ENCODE measurements at regions not wholly inside any gene's neighbourhood (a gene's known extent, or its start where the extent isn't known, plus 50 kb on each side); places are given as distances from the start of the nearest gene placed in this dataset.

DNA sequence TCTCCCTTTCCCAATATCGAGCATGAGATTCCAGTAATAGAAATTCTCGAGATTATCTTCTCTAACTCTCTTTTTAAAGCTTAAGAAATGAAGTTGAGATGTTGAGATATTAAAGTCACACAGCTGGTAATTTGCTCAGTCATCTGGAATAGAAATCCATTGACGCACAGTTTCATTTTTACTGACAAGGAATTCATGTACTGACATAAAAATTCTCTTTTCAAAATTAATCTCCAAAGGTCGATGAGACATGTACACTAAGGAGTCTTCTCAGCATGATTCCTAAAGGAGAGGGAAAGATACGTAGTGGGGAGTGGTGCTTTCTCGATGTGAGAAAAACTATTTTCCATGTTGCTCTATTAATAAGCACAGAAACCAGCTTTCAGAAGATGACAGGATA lies 1639.5 kb upstream of the MIR17HG start:
- Mint-ChIP-seq H3K4me3 (no peak overlapping the region), H3K9me3 (peaks cover 7 to 20% of the 10 kb centered on the region in 2 donors), H3K27me3 (ENCODE audit: low read depth) (no peaks in the 10 kb centered on the region), H3K36me3 (ENCODE audit: insufficient read depth in 2 of 2) (no peaks in the 10 kb centered on the region), H3K27ac (no peak overlapping the region), H3K4me1 (ENCODE audit: low read depth) (no peaks in the 10 kb centered on the region)
- ATAC-seq (replicated peaks in 1 of 2) (no peak), DNase-seq (no peak)

DNA sequence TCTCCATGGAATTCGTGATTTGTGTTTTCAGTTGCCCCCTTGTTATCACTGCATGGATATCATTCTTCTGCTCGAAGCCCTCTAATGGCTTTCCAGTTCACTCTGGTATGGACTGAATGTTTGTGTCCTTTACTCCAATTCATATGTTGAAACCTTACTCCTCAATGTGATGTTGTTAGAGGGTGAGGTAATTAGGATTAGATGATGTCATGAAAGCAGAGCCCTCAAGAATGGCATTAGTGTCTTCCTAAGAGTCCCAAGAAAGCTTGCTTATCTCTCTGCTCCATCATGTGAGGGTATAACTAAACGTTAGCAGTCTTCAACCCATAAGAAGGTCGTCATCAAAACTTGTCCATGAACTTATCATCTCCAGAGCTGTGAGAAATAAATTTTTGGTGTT lies 1626.3 kb upstream of the MIR17HG start:
- H3K4me3 Mint-ChIP-seq, result no peak overlapping the region
- ATAC-seq (replicated peaks in 1 of 2) (no peak), DNase-seq (no peak)
- H3K27me3 Mint-ChIP-seq (ENCODE audit: low read depth), result no peaks in the 10 kb centered on the region
- H3K4me1 Mint-ChIP-seq (ENCODE audit: low read depth), result no peaks in the 10 kb centered on the region
- H3K9me3 Mint-ChIP-seq, result peaks cover 16 to 19% of the 10 kb centered on the region in 2 donors
- H3K27ac Mint-ChIP-seq, result no peak overlapping the region
- peaks cover 0 to 2% of the 10 kb centered on the region in 2 donors for H3K36me3 Mint-ChIP-seq (ENCODE audit: insufficient read depth in 2 of 2)

DNA sequence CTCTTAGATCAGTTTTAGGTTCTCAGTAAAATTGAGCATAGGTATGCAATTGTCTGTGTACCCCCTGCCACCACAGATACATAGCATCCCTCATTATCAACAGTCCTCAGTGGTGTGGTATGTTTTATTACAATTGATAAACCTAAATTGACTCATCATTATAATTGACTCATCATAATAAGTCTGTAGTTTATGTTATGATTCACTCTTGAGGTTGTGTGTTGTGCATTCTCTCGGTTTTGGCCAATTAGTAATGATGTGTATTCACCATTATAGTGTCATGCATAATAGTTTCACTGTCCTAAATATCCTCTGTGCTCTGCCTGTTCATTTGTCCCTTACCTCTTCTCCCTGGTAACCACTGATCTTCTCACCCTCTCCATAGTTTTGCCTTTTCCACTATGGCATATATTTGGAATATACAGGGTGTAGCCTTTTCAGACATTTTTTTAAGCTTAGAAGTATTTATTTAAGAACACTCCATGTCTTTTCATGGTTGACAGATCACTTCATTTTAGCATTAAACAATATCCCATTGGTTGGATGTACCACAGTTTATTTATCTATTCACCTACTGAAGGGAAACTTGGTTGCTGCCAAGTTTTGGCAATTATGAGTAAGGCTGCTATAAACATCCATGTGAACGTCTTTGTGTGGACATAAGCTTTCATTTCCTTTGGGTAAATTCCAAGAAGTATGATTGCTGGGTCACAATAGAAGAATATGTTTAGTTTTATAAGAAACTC lies 1620.6 kb upstream of the MIR17HG start:
- ATAC-seq (replicated peaks in 1 of 2) (no peak), DNase-seq (no peak)
- Mint-ChIP-seq H3K4me1 (ENCODE audit: low read depth) (no peaks in the 10 kb centered on the region), H3K36me3 (ENCODE audit: insufficient read depth in 2 of 2) (peaks cover 0 to 2% of the 10 kb centered on the region in 2 donors), H3K27ac (no peak overlapping the region), H3K4me3 (no peak overlapping the region), H3K27me3 (ENCODE audit: low read depth) (no peaks in the 10 kb centered on the region), H3K9me3 (peaks cover 8 to 13% of the 10 kb centered on the region in 2 donors)

DNA sequence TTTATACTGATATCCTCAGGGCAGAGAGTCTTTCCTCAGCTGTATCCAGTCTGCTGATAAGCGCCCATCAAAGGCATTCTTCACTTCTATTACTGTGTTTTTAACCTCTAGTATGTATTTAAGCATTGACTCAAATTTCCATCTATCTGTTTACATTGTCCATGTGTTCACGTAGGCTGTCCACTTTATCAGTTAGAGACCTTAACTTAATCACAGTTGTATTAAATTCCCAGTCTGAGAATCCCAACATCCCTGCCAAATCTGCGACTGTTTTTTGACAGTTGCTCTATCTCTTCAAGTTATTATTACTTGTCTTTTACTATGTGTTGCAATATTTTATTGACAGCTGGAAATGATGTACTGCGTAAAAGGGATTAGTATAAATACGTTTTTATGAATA lies 1613.7 kb upstream of the MIR17HG start:
- peaks cover 4 to 5% of the 10 kb centered on the region in 2 donors for H3K9me3 Mint-ChIP-seq
- H3K36me3 Mint-ChIP-seq (ENCODE audit: insufficient read depth in 2 of 2), result no peaks in the 10 kb centered on the region
- DNase-seq, result no peak
- no peaks in the 10 kb centered on the region for H3K4me1 Mint-ChIP-seq (ENCODE audit: low read depth)
- H3K27ac Mint-ChIP-seq, result no peak overlapping the region
- no peak overlapping the region for H3K4me3 Mint-ChIP-seq
- no peak for ATAC-seq (replicated peaks in 1 of 2)
- no peaks in the 10 kb centered on the region for H3K27me3 Mint-ChIP-seq (ENCODE audit: low read depth)

DNA sequence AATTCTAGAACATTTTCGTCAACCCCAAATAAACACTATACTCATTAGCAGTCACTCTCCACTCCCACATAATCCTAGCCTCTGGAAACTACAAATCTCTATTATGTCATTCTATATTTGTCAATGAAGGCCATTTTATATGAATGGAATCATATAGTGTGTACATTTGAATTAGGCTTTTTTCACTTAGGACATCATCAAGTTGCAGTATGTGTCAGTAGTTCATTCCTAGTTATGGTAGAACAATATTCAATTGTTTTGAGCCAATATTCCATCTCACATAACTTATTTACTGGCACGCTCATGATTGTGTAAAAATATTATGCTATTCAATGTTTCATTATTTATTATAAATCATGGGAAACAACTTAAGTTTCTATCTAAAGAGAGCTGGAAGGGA lies 1610.4 kb upstream of the MIR17HG start:
- Mint-ChIP-seq H3K9me3 (peaks cover 4 to 6% of the 10 kb centered on the region in 2 donors), H3K4me1 (ENCODE audit: low read depth) (no peaks in the 10 kb centered on the region), H3K4me3 (no peak overlapping the region), H3K27me3 (ENCODE audit: low read depth) (no peaks in the 10 kb centered on the region), H3K36me3 (ENCODE audit: insufficient read depth in 2 of 2) (no peaks in the 10 kb centered on the region), H3K27ac (no peak overlapping the region)
- ATAC-seq (replicated peaks in 1 of 2) (no peak), DNase-seq (no peak)

DNA sequence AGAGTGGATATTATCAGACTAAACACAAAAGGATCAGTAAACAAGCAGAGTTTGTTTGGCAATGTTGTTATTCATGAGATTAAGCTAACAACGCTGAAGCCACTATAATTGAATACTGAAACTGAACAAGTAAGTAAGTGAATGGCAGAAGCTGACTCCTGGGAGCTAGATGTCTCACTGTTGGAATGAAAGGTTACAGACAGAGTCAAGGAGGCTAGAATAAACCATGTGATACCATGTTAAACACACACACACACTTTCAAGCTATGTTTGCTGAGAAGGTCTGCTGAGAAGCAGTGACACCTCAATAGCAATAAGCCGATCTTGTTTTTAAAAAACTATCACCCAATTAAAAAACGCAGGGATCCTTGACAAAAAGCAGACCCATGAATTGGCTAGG lies 1609.4 kb upstream of the MIR17HG start:
- DNase-seq, result no peak
- H3K27me3 Mint-ChIP-seq (ENCODE audit: low read depth), result no peaks in the 10 kb centered on the region
- ATAC-seq (replicated peaks in 1 of 2), result no peak
- no peaks in the 10 kb centered on the region for H3K36me3 Mint-ChIP-seq (ENCODE audit: insufficient read depth in 2 of 2)
- H3K9me3 Mint-ChIP-seq, result peaks cover 2 to 6% of the 10 kb centered on the region in 2 donors
- H3K27ac Mint-ChIP-seq, result no peak overlapping the region
- no peaks in the 10 kb centered on the region for H3K4me1 Mint-ChIP-seq (ENCODE audit: low read depth)
- no peak overlapping the region for H3K4me3 Mint-ChIP-seq

DNA sequence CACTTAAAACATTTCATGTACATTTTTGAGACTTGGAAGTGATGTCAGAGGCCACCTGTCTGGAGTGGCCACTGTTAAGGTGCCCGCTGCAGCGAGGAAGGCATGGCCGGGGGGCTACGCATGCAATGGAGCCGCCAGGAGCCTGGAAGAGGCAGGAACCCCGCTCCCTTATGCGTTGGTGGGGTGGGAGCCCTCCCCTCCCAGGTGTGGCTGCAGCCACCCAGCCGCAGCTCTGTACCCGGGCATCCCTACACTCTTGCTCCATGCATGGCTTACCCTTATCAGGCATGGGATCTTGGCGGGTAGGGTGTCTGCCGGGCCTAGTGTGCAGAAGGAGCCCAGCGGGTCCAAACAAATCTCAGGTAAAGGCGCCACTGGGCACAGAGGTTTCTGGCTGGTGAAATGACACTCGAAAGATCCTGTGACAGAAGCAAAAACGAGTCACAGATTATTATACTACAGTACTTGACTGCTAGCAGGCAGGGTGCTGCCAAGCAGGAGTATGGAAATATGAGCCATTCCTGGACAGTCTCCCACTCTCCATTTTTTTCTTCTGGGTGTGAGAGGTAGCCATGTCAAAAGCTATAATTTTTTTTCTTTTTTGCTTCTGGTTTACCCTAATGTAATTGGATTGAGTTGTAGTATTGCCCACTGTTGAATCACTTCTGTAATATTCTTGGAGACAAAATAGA lies 1606.3 kb upstream of the MIR17HG start:
- Mint-ChIP-seq H3K36me3 (ENCODE audit: insufficient read depth in 2 of 2) (no peaks in the 10 kb centered on the region), H3K4me1 (ENCODE audit: low read depth) (no peaks in the 10 kb centered on the region), H3K27me3 (ENCODE audit: low read depth) (no peaks in the 10 kb centered on the region), H3K27ac (no peak overlapping the region), H3K4me3 (no peak overlapping the region), H3K9me3 (peaks cover 1 to 4% of the 10 kb centered on the region in 2 donors)
- DNase-seq (no peak), ATAC-seq (replicated peaks in 1 of 2) (no peak)

DNA sequence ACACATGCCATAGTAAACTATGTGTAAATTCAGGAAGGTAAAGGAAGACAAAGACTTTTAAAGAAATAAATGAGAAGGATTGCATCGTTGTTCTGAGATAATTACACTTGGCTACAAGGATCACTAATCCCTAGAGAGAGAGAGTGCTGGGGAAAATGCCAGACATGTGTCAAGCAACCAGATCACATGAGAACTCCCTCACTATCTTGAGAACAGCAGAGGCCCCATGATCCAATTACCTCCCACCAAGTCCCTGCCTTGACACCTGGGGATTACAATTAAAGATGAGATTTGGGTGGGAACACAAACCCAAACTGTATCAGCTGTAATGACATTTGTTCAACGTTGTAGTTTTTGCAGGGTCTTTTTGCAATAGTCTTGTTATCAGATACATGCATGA lies 1600.9 kb upstream of the MIR17HG start:
- H3K9me3 Mint-ChIP-seq, result peaks cover 4 to 5% of the 10 kb centered on the region in 2 donors
- no peak overlapping the region for H3K27ac Mint-ChIP-seq
- no peak for DNase-seq
- no peak for ATAC-seq (replicated peaks in 1 of 2)
- no peaks in the 10 kb centered on the region for H3K27me3 Mint-ChIP-seq (ENCODE audit: low read depth)
- H3K4me3 Mint-ChIP-seq, result no peak overlapping the region
- no peaks in the 10 kb centered on the region for H3K4me1 Mint-ChIP-seq (ENCODE audit: low read depth)
- H3K36me3 Mint-ChIP-seq (ENCODE audit: insufficient read depth in 2 of 2), result peaks cover 0 to 2% of the 10 kb centered on the region in 2 donors

DNA sequence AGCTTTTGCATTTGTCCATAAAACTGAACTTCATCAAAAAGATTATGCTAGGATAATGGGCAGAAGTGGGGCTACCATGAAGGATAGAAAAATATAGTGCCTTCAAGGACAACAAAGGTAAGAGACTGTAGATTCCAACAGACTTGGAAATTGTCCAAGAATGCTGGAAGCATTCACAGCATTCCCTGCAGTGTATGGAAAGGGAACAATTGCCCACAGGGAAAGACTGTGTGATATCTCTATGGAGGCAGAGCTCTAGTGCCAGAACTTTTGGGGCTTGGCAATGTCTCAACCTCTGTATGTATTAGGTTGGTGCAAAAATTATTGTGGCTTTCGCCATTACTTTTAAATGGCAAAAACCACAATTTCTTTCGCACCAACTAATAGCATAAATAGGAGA lies 1598.8 kb upstream of the MIR17HG start:
- no peak for ATAC-seq (replicated peaks in 1 of 2)
- no peak overlapping the region for H3K4me3 Mint-ChIP-seq

DNA sequence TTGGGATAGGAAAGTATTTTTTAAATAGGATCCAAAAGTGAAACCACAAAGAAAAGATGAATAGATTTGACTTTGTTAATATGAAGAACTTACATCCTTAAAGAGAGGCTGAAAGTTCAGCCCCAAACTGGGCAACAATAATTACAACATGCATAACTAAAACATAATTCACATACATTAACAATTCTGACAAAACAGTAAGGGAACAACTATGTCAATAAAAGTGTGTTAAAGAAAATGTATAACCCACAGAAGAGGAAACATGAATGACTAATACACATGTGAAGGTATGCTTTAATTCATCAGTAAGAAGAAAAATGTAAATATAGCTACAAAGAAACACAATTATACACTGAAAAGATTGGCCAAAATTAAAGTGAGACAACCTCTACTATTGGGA lies 1597.6 kb upstream of the MIR17HG start:
- Mint-ChIP-seq H3K9me3 (peaks cover 3 to 7% of the 10 kb centered on the region in 2 donors), H3K4me3 (no peak overlapping the region), H3K4me1 (ENCODE audit: low read depth) (no peaks in the 10 kb centered on the region), H3K36me3 (ENCODE audit: insufficient read depth in 2 of 2) (peaks cover 0 to 2% of the 10 kb centered on the region in 2 donors), H3K27ac (no peak overlapping the region), H3K27me3 (ENCODE audit: low read depth) (no peaks in the 10 kb centered on the region)
- ATAC-seq (replicated peaks in 1 of 2) (no peak), DNase-seq (no peak)

More for the DNA sequence above, 1598.8 kb upstream of the MIR17HG start:
- Mint-ChIP-seq H3K9me3 (peaks cover 3 to 7% of the 10 kb centered on the region in 2 donors), H3K36me3 (ENCODE audit: insufficient read depth in 2 of 2) (peaks cover 0 to 2% of the 10 kb centered on the region in 2 donors), H3K27ac (no peak overlapping the region), H3K27me3 (ENCODE audit: low read depth) (no peaks in the 10 kb centered on the region), H3K4me1 (ENCODE audit: low read depth) (no peaks in the 10 kb centered on the region)
- no peak for DNase-seq

DNA sequence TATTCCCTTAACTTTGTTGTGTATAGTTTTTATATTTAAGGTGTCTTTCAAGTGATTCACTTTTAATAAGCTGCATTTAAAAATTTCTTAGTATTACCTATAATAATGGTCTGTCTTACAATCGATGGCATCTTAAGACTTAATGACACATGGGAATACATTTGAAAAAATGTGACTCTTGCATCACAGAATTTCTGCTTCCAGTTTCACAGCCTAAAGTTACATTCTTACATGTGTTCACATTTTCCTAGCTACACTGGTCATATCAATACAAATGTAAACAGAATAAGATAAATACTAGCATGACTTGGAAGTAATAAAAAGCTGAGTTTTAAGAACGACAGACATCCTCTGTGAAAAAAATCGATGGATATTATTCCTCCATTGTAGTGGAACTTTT lies 1597.1 kb upstream of the MIR17HG start:
- ATAC-seq (replicated peaks in 1 of 2) (no peak), DNase-seq (no peak)
- Mint-ChIP-seq H3K4me1 (ENCODE audit: low read depth) (no peaks in the 10 kb centered on the region), H3K27me3 (ENCODE audit: low read depth) (no peaks in the 10 kb centered on the region), H3K4me3 (no peak overlapping the region), H3K27ac (no peak overlapping the region), H3K9me3 (peaks cover 2 to 7% of the 10 kb centered on the region in 2 donors), H3K36me3 (ENCODE audit: insufficient read depth in 2 of 2) (peaks cover 0 to 2% of the 10 kb centered on the region in 2 donors)

DNA sequence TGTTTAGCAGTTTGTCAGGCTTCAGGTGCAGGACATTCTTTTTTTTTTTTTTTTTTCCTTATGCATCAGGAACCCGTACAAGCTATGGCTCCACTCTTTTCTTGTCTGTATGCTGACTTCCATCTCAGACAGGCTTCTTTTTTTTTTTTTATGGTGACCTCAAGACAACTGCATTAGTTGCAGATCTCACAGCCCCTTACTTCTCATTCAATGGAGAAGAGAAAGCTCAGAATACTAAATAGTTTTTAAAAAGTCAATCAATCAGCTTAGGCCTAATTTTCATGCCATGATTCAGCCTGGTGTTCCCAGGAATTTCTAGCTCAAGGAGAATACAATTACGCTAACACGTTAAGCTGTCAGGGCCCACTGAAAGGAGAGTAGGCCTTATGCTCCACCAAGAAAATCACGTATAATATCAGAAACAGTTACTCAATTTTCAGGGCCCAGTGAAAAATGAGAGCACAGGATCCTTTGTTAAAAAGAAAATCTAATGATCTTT lies 1596.0 kb upstream of the MIR17HG start:
- Mint-ChIP-seq H3K27me3 (ENCODE audit: low read depth) (no peaks in the 10 kb centered on the region), H3K9me3 (peaks cover 4 to 6% of the 10 kb centered on the region in 2 donors), H3K4me3 (no peak overlapping the region), H3K4me1 (ENCODE audit: low read depth) (no peaks in the 10 kb centered on the region), H3K27ac (no peak overlapping the region), H3K36me3 (ENCODE audit: insufficient read depth in 2 of 2) (peaks cover 0 to 2% of the 10 kb centered on the region in 2 donors)
- ATAC-seq (replicated peaks in 1 of 2) (no peak), DNase-seq (no peak)

DNA sequence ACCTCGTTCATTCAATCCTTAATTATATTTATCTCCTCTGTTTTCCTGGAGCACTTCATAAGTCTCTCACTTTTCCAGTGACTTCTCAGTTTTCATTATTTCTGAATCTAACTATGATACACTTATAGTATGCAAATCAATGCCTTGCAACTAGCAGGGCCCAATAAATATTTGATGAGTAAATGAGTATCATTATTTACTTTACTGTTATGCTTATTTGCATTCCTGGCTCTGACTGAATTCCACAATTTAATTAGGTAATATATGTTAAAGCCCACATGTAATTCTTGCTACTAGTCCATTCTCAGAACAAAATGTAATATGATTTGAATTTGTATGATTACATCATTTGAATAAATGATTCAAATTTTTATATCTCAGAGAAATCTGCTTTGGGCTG lies 1595.1 kb upstream of the MIR17HG start:
- Mint-ChIP-seq H3K27me3 (ENCODE audit: low read depth) (no peaks in the 10 kb centered on the region), H3K9me3 (peaks cover 4 to 6% of the 10 kb centered on the region in 2 donors), H3K4me3 (no peak overlapping the region), H3K36me3 (ENCODE audit: insufficient read depth in 2 of 2) (peaks cover 0 to 2% of the 10 kb centered on the region in 2 donors), H3K4me1 (ENCODE audit: low read depth) (no peaks in the 10 kb centered on the region), H3K27ac (no peak overlapping the region)
- DNase-seq (no peak), ATAC-seq (replicated peaks in 1 of 2) (no peak)
